H1 (cell line): ENCODE measurements at regions not wholly inside any gene's neighbourhood (a gene's known extent, or its start where the extent isn't known, plus 50 kb on each side); places are given as distances from the start of the nearest gene placed in this dataset.

ENCODE experiments used
- HDAC6 ChIP-seq: IDR thresholded peaks from one replicate; pipeline ENCODE4 v1.7.1; 2012; ENCODE audit warnings: low read depth, mild to moderate bottlenecking, inconsistent platforms, low read length, moderate library complexity
- KDM1A ChIP-seq: fragments of 200-600, 300-600 bp; sonication (generic); IDR thresholded peaks from 2 replicates; pipeline ENCODE4 v1.7.1; 2016; ENCODE audit warnings: mild to moderate bottlenecking, low read length, borderline replicate concordance
- SIN3A ChIP-seq, 2 experiments: IDR thresholded peaks in 1 of 2; conservative IDR thresholded peaks in 1 of 2; 2 replicates each; pipeline ENCODE4 v1.6.1; 2011 to 2012; ENCODE audit warnings: low read length in 2 of 2, improper control_type of control experiment in 1 of 2, low read depth in 1 of 2, mild to moderate bottlenecking in 1 of 2

DNA sequence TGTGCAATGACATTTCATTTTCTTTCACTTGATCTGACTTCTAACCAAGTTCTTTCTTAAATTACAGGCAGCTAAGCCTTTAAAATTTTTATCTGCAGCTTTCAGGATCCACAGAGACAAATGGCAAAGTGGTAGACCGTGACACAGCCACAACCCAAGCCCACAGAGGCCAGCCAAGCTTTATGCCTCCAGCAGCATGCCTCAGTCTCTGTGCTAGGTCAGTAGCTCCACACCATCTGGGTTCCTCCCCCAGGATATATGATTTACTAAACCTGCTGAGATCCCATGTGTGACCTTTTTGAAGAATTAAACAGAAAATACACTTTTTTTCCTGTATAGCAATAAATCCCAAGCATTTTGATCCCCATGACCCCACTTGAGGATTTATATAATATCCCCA lies 290.4 kb upstream of the CAND1 start (continued):
- TF ChIP-seq SIN3A (conservative IDR thresholded peaks at IDR 0.05 in 1 of 2, IDR thresholded peaks at IDR 0.05 in 1 of 2; ENCODE audit: low read depth in 1 of 2, low read length in 2 of 2) (no peak), HDAC6 (no peak), KDM1A (no peak)
